ENCODE measurements at regions not wholly inside any gene's neighbourhood (a gene's known extent, or its start where the extent isn't known, plus 50 kb on each side); places are given as distances from the start of the nearest gene placed in this dataset.

DNA sequence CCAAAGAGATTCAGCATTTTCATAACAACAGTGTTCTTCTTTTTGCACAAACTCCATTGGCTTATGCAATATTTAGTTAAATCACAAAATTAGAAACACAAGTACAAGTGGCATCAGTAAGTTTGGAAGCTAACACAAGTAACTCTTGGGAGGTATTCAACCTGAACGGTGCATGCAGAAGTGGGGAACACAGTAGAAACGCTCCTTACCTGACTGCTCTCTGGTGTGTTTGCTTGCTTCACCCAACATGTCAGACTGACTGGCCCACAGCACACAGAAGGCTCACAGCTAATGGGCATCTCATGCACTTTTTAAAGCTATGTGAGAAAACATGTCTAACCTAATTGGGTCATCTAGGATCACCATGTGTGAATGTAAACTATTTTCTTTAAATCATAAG lies 133.6 kb downstream of the MAGEB17 start:
- TF ChIP-seq, protein P1, sequence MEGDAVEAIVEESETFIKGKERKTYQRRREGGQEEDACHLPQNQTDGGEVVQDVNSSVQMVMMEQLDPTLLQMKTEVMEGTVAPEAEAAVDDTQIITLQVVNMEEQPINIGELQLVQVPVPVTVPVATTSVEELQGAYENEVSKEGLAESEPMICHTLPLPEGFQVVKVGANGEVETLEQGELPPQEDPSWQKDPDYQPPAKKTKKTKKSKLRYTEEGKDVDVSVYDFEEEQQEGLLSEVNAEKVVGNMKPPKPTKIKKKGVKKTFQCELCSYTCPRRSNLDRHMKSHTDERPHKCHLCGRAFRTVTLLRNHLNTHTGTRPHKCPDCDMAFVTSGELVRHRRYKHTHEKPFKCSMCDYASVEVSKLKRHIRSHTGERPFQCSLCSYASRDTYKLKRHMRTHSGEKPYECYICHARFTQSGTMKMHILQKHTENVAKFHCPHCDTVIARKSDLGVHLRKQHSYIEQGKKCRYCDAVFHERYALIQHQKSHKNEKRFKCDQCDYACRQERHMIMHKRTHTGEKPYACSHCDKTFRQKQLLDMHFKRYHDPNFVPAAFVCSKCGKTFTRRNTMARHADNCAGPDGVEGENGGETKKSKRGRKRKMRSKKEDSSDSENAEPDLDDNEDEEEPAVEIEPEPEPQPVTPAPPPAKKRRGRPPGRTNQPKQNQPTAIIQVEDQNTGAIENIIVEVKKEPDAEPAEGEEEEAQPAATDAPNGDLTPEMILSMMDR (IDR thresholded peaks at IDR 0.05 in 8 of 11, conservative IDR thresholded peaks at IDR 0.05 in 3 of 11) = no peak
- TF ChIP-seq POLR2AphosphoS5 (IDR thresholded peaks at IDR 0.05) = no peak
